Natural killer cell treated with Interleukin-12 subunit alpha and Interleukin-12 subunit beta and Interleukin-15 and Interleukin-18, amount 100 ng/mL, for 72 hours (primary cell): ENCODE measurements at regions not wholly inside any gene's neighbourhood (a gene's known extent, or its start where the extent isn't known, plus 50 kb on each side); places are given as distances from the start of the nearest gene placed in this dataset.
A peak's percentile ranks its signal among the peaks of the same experiment; 100 is the strongest.
"Not testable (repeated sequence)": the region's sequence is repeated elsewhere in the genome, so short reads cannot be mapped to it uniquely, and the experiment has no call there.

ENCODE experiments used
- ATAC-seq, 2 donors: fragments of 150-1000 bp; cut with Tn5 transposase in 1 of 2; sonication (Bioruptor Pico), chemical (Tn5 transposase) in 1 of 2; 2 replicates each; pipeline ENCODE4 v1.10.0; 2021
- DNase-seq: peaks from one replicate; pipeline ENCODE4 v3.0.0; 2022; ENCODE audit warnings: low spot score
- H3K27ac Mint-ChIP-seq, 2 donors: 1 replicate in 1 of 2; 2 replicates in 1 of 2; pipeline ENCODE4 v1.8.0; 2022; ENCODE audit warnings: mixed read lengths in 2 of 2, mild to moderate bottlenecking in 1 of 2, moderate library complexity in 1 of 2
- H3K27me3 Mint-ChIP-seq, 2 donors: 1 replicate in 1 of 2; 2 replicates in 1 of 2; pipeline ENCODE4 v1.8.0; 2022; ENCODE audit warnings: mixed read lengths in 2 of 2
- H3K36me3 Mint-ChIP-seq: one replicate; pipeline ENCODE4 v1.8.0; 2022; ENCODE audit warnings: mixed read lengths
- H3K4me1 Mint-ChIP-seq, 2 donors: 1 replicate in 1 of 2; 2 replicates in 1 of 2; pipeline ENCODE4 v1.8.0; 2022; ENCODE audit warnings: low read depth in 2 of 2, mixed read lengths in 2 of 2, mild to moderate bottlenecking in 1 of 2
- H3K4me3 Mint-ChIP-seq: one replicate; pipeline ENCODE4 v1.8.0; 2022; ENCODE audit warnings: mixed read lengths
- H3K9me3 Mint-ChIP-seq: 2 replicates; pipeline ENCODE4 v1.8.0; 2022; ENCODE audit warnings: mixed read lengths

DNA sequence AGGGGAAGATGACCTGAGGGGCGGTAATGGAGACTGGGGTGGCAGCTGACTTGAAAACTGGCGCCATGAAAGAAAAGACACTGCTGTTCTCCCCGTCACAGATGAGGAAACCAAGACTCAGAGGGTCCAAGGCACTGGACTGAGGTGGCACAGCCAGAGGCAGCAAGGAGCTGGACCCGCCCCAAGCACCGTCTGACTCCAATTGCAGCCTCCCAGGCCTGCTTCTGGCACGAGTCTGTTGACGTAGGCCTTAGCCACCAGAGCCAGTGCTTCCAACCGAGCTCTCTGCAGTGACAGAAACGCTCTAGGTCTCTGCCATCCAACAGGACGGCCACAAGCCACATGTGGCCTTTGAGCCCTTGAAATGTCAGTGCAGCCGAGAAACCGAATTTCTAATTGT is 193.2 kb downstream of the OLFM1 start:
- Mint-ChIP-seq H3K27ac (no peak overlapping the region), H3K4me3 (no peak overlapping the region), H3K9me3 (no peaks in the 10 kb centered on the region), H3K36me3 (no peaks in the 10 kb centered on the region), H3K27me3 (peaks cover 0 to 4% of the 10 kb centered on the region in 2 donors), H3K4me1 (no peaks in the 10 kb centered on the region)
- DNase-seq (no peak), ATAC-seq (no peak)

GRCh38 chr9:135281151-135281550 is 193.7 kb downstream of the OLFM1 start:
- no peak overlapping the region for H3K27ac Mint-ChIP-seq
- no peaks in the 10 kb centered on the region for H3K4me1 Mint-ChIP-seq
- no peaks in the 10 kb centered on the region for H3K9me3 Mint-ChIP-seq
- H3K36me3 Mint-ChIP-seq: no peaks in the 10 kb centered on the region
- H3K4me3 Mint-ChIP-seq: no peak overlapping the region
- ATAC-seq (peak in 1 of 2 donors; percentile 16), DNase-seq (no peak)
- H3K27me3 Mint-ChIP-seq: peaks cover 0 to 4% of the 10 kb centered on the region in 2 donors

- DNase-seq (no peak), ATAC-seq (no peak)
- H3K36me3 Mint-ChIP-seq: no peaks in the 10 kb centered on the region
- H3K9me3 Mint-ChIP-seq: no peaks in the 10 kb centered on the region
- H3K27ac Mint-ChIP-seq: no peak overlapping the region
- no peak overlapping the region for H3K4me3 Mint-ChIP-seq
- H3K4me1 Mint-ChIP-seq: no peaks in the 10 kb centered on the region
- peaks cover 0 to 4% of the 10 kb centered on the region in 2 donors for H3K27me3 Mint-ChIP-seq
Observed at GRCh38 chr9:135281791-135282737, 194.6 kb downstream of the OLFM1 start.

DNA sequence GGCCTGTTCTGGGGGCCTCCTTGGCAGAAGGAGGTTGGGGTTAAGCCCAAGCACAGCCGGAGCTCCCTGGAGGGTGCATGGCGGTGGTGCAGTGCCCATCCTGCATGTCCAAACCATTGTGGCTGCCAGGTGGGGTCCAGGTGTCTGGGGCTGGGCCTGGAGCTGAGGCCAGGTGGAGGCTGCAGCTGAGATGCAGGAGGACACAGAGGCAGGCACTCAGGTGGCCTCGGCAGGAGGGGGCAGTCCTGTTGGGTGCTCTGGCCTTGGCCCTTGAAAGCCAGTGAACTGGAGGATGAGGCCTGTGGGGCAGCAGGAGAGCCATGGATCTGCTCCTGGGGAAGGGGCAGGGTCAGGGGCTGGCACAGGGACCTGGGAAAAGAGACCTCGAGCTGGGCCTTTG is 195.3 kb downstream of the OLFM1 start:
- Mint-ChIP-seq H3K4me1 (peaks cover 0 to 3% of the 10 kb centered on the region in 2 donors), H3K27ac (no peak overlapping the region), H3K27me3 (peaks cover 0 to 4% of the 10 kb centered on the region in 2 donors), H3K4me3 (no peak overlapping the region), H3K9me3 (no peaks in the 10 kb centered on the region), H3K36me3 (no peaks in the 10 kb centered on the region)
- ATAC-seq (no peak), DNase-seq (no peak)

- Mint-ChIP-seq H3K27me3 (peaks cover 0 to 4% of the 10 kb centered on the region in 2 donors), H3K9me3 (no peaks in the 10 kb centered on the region), H3K4me1 (peaks cover 0 to 3% of the 10 kb centered on the region in 2 donors), H3K4me3 (no peak overlapping the region), H3K36me3 (no peaks in the 10 kb centered on the region), H3K27ac (no peak overlapping the region)
- DNase-seq (no peak), ATAC-seq (no peak)
Observed at GRCh38 chr9:135283671-135284070, 195.9 kb upstream of the PPP1R26 start.

GRCh38 chr9:135284386-135285134 is 195.0 kb upstream of the PPP1R26 start:
- H3K27me3 Mint-ChIP-seq: peaks cover 4 to 7% of the 10 kb centered on the region in 2 donors
- no peaks in the 10 kb centered on the region for H3K9me3 Mint-ChIP-seq
- no peak overlapping the region for H3K4me3 Mint-ChIP-seq
- ATAC-seq (no peak), DNase-seq (no peak)
- H3K27ac Mint-ChIP-seq: no peak overlapping the region
- H3K4me1 Mint-ChIP-seq: peaks cover 0 to 3% of the 10 kb centered on the region in 2 donors
- no peaks in the 10 kb centered on the region for H3K36me3 Mint-ChIP-seq

- DNase-seq, H3K4me1 Mint-ChIP-seq, H3K36me3 Mint-ChIP-seq, ATAC-seq, H3K27ac Mint-ChIP-seq, H3K9me3 Mint-ChIP-seq, H3K4me3 Mint-ChIP-seq: not testable (repeated sequence)
- peaks cover 14 to 22% of the 10 kb centered on the region in 2 donors for H3K27me3 Mint-ChIP-seq
Observed at GRCh38 chr9:135286187-135286925, 193.2 kb upstream of the PPP1R26 start.

GRCh38 chr9:135286961-135287360 is 192.6 kb upstream of the PPP1R26 start:
- H3K4me1 Mint-ChIP-seq: peaks cover 0 to 3% of the 10 kb centered on the region in 2 donors
- ATAC-seq: no peak
- no peak overlapping the region for H3K27ac Mint-ChIP-seq
- H3K9me3 Mint-ChIP-seq: no peaks in the 10 kb centered on the region
- H3K27me3 Mint-ChIP-seq: peaks cover 15 to 26% of the 10 kb centered on the region in 2 donors
- no peak overlapping the region for H3K4me3 Mint-ChIP-seq
- H3K36me3 Mint-ChIP-seq: no peaks in the 10 kb centered on the region
- no peak for DNase-seq

- Mint-ChIP-seq H3K9me3 (no peaks in the 10 kb centered on the region), H3K4me1 (peaks cover 0 to 3% of the 10 kb centered on the region in 2 donors), H3K27ac (no peak overlapping the region), H3K36me3 (no peaks in the 10 kb centered on the region), H3K4me3 (no peak overlapping the region), H3K27me3 (peaks cover 14 to 26% of the 10 kb centered on the region in 2 donors)
- peak in 1 of 2 donors; percentile 28 for ATAC-seq
- DNase-seq: no peak
Observed at GRCh38 chr9:135287627-135288026, 192.0 kb upstream of the PPP1R26 start.

DNA sequence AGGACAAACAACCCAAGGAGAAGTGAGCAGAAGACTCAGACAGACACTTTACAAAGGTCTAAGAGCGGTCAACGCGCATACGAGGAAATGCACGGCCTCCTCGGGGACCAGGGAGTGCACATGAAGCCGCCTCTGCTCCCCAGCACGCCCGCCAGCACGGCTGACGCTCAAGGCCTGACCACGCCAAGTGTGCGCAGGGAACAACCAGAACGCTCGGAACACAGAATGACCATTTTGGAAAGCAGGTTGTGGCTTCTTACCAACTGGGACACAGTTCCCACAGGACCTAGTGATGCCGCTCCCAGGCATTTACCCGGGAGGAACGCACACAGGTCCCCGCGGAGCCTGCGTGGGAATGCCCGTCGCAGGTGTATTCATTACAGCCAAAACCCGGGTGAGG is 191.5 kb upstream of the PPP1R26 start:
- H3K4me3 Mint-ChIP-seq: no peak overlapping the region
- H3K4me1 Mint-ChIP-seq: peaks cover 0 to 3% of the 10 kb centered on the region in 2 donors
- no peaks in the 10 kb centered on the region for H3K9me3 Mint-ChIP-seq
- H3K36me3 Mint-ChIP-seq: no peaks in the 10 kb centered on the region
- DNase-seq (no peak), ATAC-seq (no peak)
- no peak overlapping the region for H3K27ac Mint-ChIP-seq
- peaks cover 14 to 26% of the 10 kb centered on the region in 2 donors for H3K27me3 Mint-ChIP-seq

- Mint-ChIP-seq H3K36me3 (no peaks in the 10 kb centered on the region), H3K4me3 (no peak overlapping the region)
Observed at GRCh38 chr9:135289081-135289491, 190.5 kb upstream of the PPP1R26 start.

GRCh38 chr9:135290086-135290485 is 189.5 kb upstream of the PPP1R26 start:
- Mint-ChIP-seq H3K27ac (no peak overlapping the region), H3K4me1 (peaks cover 0 to 3% of the 10 kb centered on the region in 2 donors), H3K9me3 (no peaks in the 10 kb centered on the region), H3K36me3 (no peaks in the 10 kb centered on the region), H3K4me3 (no peak overlapping the region), H3K27me3 (peaks cover 14 to 26% of the 10 kb centered on the region in 2 donors)
- DNase-seq: no peak
- ATAC-seq: no peak

More at GRCh38 chr9:135289081-135289491, 190.5 kb upstream of the PPP1R26 start:
- no peak for DNase-seq
- ATAC-seq: no peak
- H3K27ac Mint-ChIP-seq: no peak overlapping the region
- peaks cover 0 to 3% of the 10 kb centered on the region in 2 donors for H3K4me1 Mint-ChIP-seq
- H3K9me3 Mint-ChIP-seq: no peaks in the 10 kb centered on the region
- peaks cover 14 to 26% of the 10 kb centered on the region in 2 donors for H3K27me3 Mint-ChIP-seq

DNA sequence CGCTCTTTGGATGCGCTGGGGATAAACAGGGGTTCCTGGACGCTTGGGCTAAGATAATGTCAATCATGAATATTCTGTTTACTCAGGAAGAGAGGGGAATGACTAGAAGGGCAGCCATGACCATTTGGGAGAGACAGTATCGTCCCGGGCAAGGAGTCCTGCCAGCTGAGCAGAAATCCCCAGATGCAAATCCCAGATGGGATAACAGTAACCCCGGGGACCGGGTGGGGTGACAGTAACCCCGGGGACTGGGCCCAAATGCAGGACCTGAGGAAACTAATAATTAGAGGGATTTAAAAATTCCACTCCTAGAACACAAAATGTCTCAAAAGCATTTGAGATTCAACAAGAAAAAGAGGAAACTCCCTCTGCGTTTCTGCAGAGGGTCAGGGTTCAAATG is 189.0 kb upstream of the PPP1R26 start:
- no peak overlapping the region for H3K4me3 Mint-ChIP-seq
- no peak overlapping the region for H3K27ac Mint-ChIP-seq
- ATAC-seq: no peak
- no peaks in the 10 kb centered on the region for H3K9me3 Mint-ChIP-seq
- H3K36me3 Mint-ChIP-seq: no peaks in the 10 kb centered on the region
- no peak for DNase-seq
- peaks cover 0 to 3% of the 10 kb centered on the region in 2 donors for H3K4me1 Mint-ChIP-seq
- H3K27me3 Mint-ChIP-seq: peaks cover 14 to 26% of the 10 kb centered on the region in 2 donors
